ENCODE measurements at regions not wholly inside any gene's neighbourhood (a gene's known extent, or its start where the extent isn't known, plus 50 kb on each side); places are given as distances from the start of the nearest gene placed in this dataset.

GRCh38 chr11:45399166-45399565 is 113.0 kb upstream of the SYT13 start:
- TF ChIP-seq CTCF (IDR thresholded peaks at IDR 0.05) (no peak), POLR2AphosphoS5 (IDR thresholded peaks at IDR 0.05) (no peak), EP300 (IDR thresholded peaks at IDR 0.05) (no peak), POLR2A (IDR thresholded peaks at IDR 0.05) (no peak)

Measured in stomach (tissue), 4 donors.